Epithelial cell of proximal tubule (primary cell): ENCODE measurements at regions not wholly inside any gene's neighbourhood (a gene's known extent, or its start where the extent isn't known, plus 50 kb on each side); places are given as distances from the start of the nearest gene placed in this dataset.

Experiments
- DNase-seq: peaks from one replicate; pipeline ENCODE4 v3.0.0-alpha.2; 2011; ENCODE audit warnings: low read depth
- H3K4me3 ChIP-seq: 2 replicates; pipeline ENCODE4 v1.5.1; 2011; ENCODE audit warnings: low read depth, mild to moderate bottlenecking, low read length
- CTCF ChIP-seq: conservative IDR thresholded peaks from 2 replicates; pipeline ENCODE4 v1.5.1; 2012; ENCODE audit warnings: low read depth, mild to moderate bottlenecking, low read length

GRCh38 chr10:29883231-29883630 lies 176.2 kb downstream of the JCAD start:
- no peak overlapping the region for H3K4me3 ChIP-seq

DNA sequence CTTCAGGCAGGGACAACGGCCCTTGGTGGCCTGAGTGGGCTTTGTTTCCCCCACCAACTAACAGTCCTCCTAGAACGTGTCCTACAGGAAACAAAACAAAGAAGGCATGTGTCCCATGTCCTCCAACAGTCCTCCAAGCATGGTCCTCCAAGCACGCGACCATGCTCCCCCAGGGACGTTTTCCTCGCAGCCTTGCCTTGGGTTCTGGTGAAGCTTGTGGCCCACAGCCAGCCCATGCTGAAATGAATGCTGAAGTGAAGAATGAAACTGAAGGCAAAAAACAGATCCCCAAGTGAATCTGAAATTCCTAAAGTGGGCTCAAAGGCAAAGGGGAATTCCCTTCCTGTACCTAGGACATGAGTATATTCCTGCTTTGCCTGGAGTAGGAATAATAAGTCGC lies 176.6 kb downstream of the JCAD start:
- H3K4me3 ChIP-seq = no peak overlapping the region
- DNase-seq = no peak
- TF ChIP-seq CTCF = no peak

More at GRCh38 chr10:29883231-29883630, 176.2 kb downstream of the JCAD start:
- TF ChIP-seq CTCF = no peak
- no peak for DNase-seq

DNA sequence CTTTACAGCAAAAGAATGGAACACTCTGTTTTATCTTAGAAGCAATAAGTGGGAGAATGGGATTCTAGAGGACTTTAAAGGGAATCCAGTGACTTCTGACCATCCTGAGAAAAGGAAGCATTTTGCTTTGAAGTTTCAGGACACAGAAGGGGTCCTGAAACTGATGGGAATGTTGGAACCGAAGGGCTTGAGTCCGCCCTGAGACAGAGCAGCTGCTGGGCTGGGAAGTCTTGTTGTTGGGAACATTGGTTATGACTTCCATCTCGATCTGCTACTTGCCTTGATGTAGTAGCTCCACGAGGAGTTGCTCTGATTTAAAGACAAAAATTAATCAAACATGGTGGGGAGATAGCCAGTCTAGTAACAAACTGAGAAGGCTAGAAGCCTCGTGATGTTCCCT lies 177.6 kb downstream of the JCAD start:
- no peak for TF ChIP-seq CTCF
- no peak for DNase-seq
- H3K4me3 ChIP-seq = no peak overlapping the region

DNA sequence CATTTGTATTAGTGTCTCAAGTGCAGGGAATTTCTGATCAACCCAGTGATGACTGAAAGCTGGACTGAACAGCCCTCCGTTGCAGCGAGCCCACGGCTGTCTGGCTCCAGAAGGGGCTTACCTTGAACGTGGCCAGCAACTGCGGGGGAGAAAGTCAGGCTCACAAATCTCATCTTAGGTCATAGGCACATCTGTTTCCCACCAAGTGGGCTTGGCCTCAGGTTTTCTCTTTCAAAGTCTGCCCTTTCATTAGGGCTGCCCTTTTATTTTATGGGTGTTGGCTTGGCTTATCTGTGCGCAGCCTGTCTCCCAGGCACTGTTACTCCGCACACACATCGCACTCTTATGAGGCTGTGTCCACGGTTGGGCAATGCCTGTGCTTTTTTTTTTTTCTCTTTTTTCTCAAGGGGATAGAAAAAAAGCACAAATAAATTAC lies 178.0 kb downstream of the JCAD start:
- no peak for DNase-seq
- H3K4me3 ChIP-seq = no peak overlapping the region
- no peak for TF ChIP-seq CTCF

DNA sequence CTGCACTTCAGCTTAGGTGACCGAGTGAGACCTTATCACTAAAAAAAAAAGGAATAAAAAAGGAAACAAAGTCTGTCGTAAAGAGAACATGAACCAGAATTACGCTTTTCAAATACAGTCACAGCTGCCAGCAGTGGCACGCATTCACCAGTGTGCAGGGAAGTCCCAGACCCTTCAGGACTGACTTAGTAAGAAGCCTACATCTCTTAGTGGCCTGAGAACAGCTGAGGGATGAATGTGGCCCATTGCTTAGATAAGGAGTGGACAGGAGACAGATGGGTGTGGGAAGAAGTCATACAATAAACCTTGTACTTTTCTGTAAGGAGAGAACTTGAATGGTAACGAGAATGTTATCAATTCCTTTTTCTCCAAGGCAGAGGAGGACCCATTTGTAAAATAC lies 178.5 kb downstream of the JCAD start:
- H3K4me3 ChIP-seq = no peak overlapping the region
- TF ChIP-seq CTCF = no peak
- no peak for DNase-seq

GRCh38 chr10:29879862-29880261 lies 179.5 kb downstream of the JCAD start:
- no peak for DNase-seq
- no peak overlapping the region for H3K4me3 ChIP-seq
- TF ChIP-seq CTCF = no peak

DNA sequence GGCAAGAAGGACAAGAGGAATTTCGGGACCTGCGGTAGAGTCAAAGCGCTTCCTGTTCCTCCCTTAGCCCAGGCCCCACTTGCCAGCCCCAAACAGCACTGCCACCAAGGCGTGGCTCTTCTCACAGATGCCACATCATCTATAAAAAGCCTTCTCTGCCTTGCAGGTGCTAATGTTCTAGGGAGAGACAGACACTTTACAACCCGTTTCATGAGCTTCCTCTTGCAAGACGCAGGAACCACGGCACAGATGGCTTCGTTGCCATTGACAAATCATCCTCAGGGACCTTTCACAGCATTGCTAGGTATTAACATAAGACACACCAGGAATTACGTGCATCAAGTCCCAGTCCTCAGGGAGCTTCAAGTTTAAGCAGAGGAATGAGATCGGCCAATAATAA lies 180.9 kb downstream of the JCAD start:
- TF ChIP-seq CTCF = no peak
- no peak overlapping the region for H3K4me3 ChIP-seq
- no peak for DNase-seq
